GM12878 (cell line): ENCODE measurements at regions not wholly inside any gene's neighbourhood (a gene's known extent, or its start where the extent isn't known, plus 50 kb on each side); places are given as distances from the start of the nearest gene placed in this dataset.

ENCODE experiments used
- ATAC-seq: fragments of 200-7000 bp; cut with Tn5 transposase; 3 replicates; pipeline ENCODE4 v1.9.1; 2020; ENCODE audit warnings: mild to moderate bottlenecking, moderate library complexity
- BruUV-seq: library from RNA; stranded (reverse); fragments of 400-500 nt; replicated peaks from 2 replicates; lab custom pipeline; 2021; lab: Mats Ljungman, UMichigan
- CTCF ChIA-PET: fragments of 300-600 bp; sonication (Branson Sonifier 250); formaldehyde crosslinking; extraction: SDS; loops from one replicate; lab custom pipeline; 2021; ENCODE audit warnings: inconsistent platforms; lab: Yijun Ruan, JAX
- POLR2A ChIA-PET: fragments of 350-600 bp; formaldehyde crosslinking; extraction: SDS; loops from one replicate; lab custom pipeline; 2021; ENCODE audit warnings: inconsistent platforms; lab: Charles Lee
- RAD21 ChIA-PET: fragments of 300-600 bp; sonication (Branson Sonifier 250); formaldehyde crosslinking; loops from one replicate; lab custom pipeline; 2023; ENCODE audit warnings: antibody characterized with exemption; ENCODE audit not compliant: unreplicated experiment; lab: Charles Lee
- SMC1A ChIA-PET: fragments of 300-600 bp; sonication (Branson Sonifier 250); formaldehyde crosslinking; loops from one replicate; lab custom pipeline; 2023; ENCODE audit not compliant: unreplicated experiment, uncharacterized antibody; lab: Charles Lee
- DNase-seq: peaks from one replicate; pipeline ENCODE4 v3.0.0-alpha.2; 2011; ENCODE audit warnings: low read depth, low spot score
- FAIRE-seq: peaks from 3 replicates; lab custom pipeline; 2011; peaks lifted over from hg19 to GRCh38; lab: Jason Lieb, UNC
- H2AFZ ChIP-seq: 2 replicates; pipeline ENCODE4 v1.6.0; 2011; ENCODE audit warnings: low read depth, low read length, control low read depth; ENCODE audit not compliant: control insufficient read depth
- H3K27ac ChIP-seq: 2 replicates; pipeline ENCODE4 v1.5.1; 2011; ENCODE audit warnings: control low read depth; ENCODE audit not compliant: control insufficient read depth, insufficient read depth
- H3K27me3 ChIP-seq, 2 experiments: replicated peaks in 1 of 2; 2 replicates each; pipeline versions ENCODE4 v1.6.0 to v1.6.1; 2011; ENCODE audit warnings: low read length in 1 of 2; ENCODE audit not compliant: control insufficient read depth in 2 of 2, insufficient read depth in 2 of 2
- H3K36me3 ChIP-seq, 2 experiments: 2 replicates each; pipeline ENCODE4 v1.5.1; 2011; ENCODE audit warnings: low read length in 1 of 2; ENCODE audit not compliant: control insufficient read depth in 2 of 2, insufficient read depth in 2 of 2
- H3K4me1 ChIP-seq: 2 replicates; pipeline ENCODE4 v1.6.1; 2011; ENCODE audit warnings: mild to moderate bottlenecking, low read length, moderate library complexity, mixed read lengths; ENCODE audit not compliant: control insufficient read depth, insufficient read depth
- H3K4me2 ChIP-seq: 2 replicates; pipeline ENCODE4 v1.6.0; 2011; ENCODE audit warnings: control low read depth; ENCODE audit not compliant: control insufficient read depth, insufficient read depth
- H3K4me3 ChIP-seq: fragments of 200-600 bp; sonication (generic); 2 replicates; pipeline ENCODE4 v1.5.1; 2016
- H3K79me2 ChIP-seq: 2 replicates; pipeline ENCODE4 v1.6.0; 2011; ENCODE audit warnings: low read length; ENCODE audit not compliant: control insufficient read depth, insufficient read depth
- H3K9ac ChIP-seq: 2 replicates; pipeline ENCODE4 v1.8.0; 2011; ENCODE audit warnings: low read length, control low read depth, mixed read lengths; ENCODE audit not compliant: control insufficient read depth, insufficient read depth
- H3K9me3 ChIP-seq: replicated peaks from 3 replicates; pipeline ENCODE4 v1.5.1; 2011; ENCODE audit warnings: mild to moderate bottlenecking, low read length; ENCODE audit not compliant: control insufficient read depth, insufficient read depth
- H4K20me1 ChIP-seq: 2 replicates; pipeline ENCODE4 v1.6.0; 2011; ENCODE audit not compliant: control insufficient read depth, insufficient read depth
- HSF1 ChIP-seq: fragments of 150-350 bp; IDR thresholded peaks from 2 replicates; pipeline ENCODE4 v1.6.1; 2014; ENCODE audit warnings: mild to moderate bottlenecking, low read depth, low read length
- NFYA ChIP-seq: IDR thresholded peaks from 2 replicates; pipeline ENCODE4 v1.6.1; 2011; ENCODE audit warnings: low read depth, mild to moderate bottlenecking, low read length, improper control_type of control experiment, borderline replicate concordance
- ZNF592 ChIP-seq: fragments of 450-650 bp; IDR thresholded peaks from 2 replicates; pipeline ENCODE4 v1.6.1; 2017; ENCODE audit warnings: mild to moderate bottlenecking, moderate library complexity
- WGBS: methylation state at CpG from one replicate; pipeline ENCODE4 v1.1.6; 2016; ENCODE audit warnings: low lambda C conversion rate; ENCODE audit not compliant: insufficient replicate concordance, insufficient coverage; ENCODE audit errors: missing lambda C conversion rate; 5-methylcytosine and 5-hydroxymethylcytosine counted together
- in situ Hi-C: fragments of 300-500 bp; cut with MboI; formaldehyde crosslinking; loops from 9 replicates; pipeline ENCODE4 v1.14.3; 2018; ENCODE audit warnings: mixed read lengths
- intact Hi-C: fragments of 100-400 bp; cut with micrococcal nuclease; formaldehyde crosslinking; loops from one replicate; pipeline ENCODE4 v1.14.2; 2022; ENCODE audit not compliant: unreplicated experiment

DNA sequence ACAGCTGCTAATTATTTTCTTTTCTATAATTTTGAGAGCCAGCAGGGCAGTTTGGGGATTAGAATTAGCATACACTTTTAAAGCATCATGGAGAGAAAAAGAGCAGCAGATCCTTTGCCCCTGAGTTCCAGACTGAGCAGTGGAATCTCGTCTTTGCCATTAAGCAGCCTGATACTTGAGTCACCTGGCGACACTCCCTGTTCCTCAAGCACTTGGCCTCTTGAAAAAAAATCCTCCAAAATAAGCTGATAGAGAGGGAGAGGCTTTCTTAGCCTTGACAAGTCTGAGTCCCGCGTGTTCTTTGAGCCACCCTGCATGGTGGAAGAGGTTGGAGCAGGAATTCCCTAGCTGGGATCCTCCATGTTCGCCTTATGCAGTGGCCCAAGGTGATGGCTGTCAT lies 398.3 kb downstream of the IRX2 start:
- Histone ChIP-seq H3K79me2 (no peaks in the 10 kb centered on the region), H3K4me1 (no peaks in the 10 kb centered on the region), H3K9me3 (no peaks in the 10 kb centered on the region; the same call in 2 of the 3 replicates), H4K20me1 (no peaks in the 10 kb centered on the region), H3K4me3 (no peak overlapping the region), H3K9ac (no peak overlapping the region), H3K36me3 (no peaks in the 10 kb centered on the region), H3K27me3 (no peaks in the 10 kb centered on the region), H3K27ac (no peak overlapping the region), H3K4me2 (no peak overlapping the region), H2AFZ (no peak overlapping the region)
- ATAC-seq, result no peak
- BruUV-seq, result no TSS peak
- intact Hi-C loops (no loop called here), in situ Hi-C loops (no loop called here)
- CTCF ChIA-PET, result no interaction called here
- no peak for FAIRE-seq
- WGBS, result 17% methylated on average over 5 of the region's 5 CpGs
- RAD21 ChIA-PET, result no interaction called here
- POLR2A ChIA-PET, result no interaction called here
- SMC1A ChIA-PET, result no interaction called here
- DNase-seq, result no peak
- TF ChIP-seq NFYA (no peak), ZNF592 (no peak), HSF1 (no peak)
